Endothelial cell of umbilical vein (primary cell): ENCODE measurements at regions not wholly inside any gene's neighbourhood (a gene's known extent, or its start where the extent isn't known, plus 50 kb on each side); places are given as distances from the start of the nearest gene placed in this dataset.

Source experiments
- BruUV-seq: library from RNA; stranded (reverse); fragments of 400-500 nt; replicated peaks from 2 replicates; lab custom pipeline; 2021; lab: Mats Ljungman, UMichigan
- CTCF ChIA-PET: fragments of 300-600, 350-600 bp; sonication (Branson Sonifier 250); formaldehyde crosslinking; loops from one replicate; lab custom pipeline; 2021; ENCODE audit warnings: antibody characterized with exemption, inconsistent platforms; lab: Charles Lee
- POLR2A ChIA-PET: fragments of 300-600, 350-600 bp; sonication (Branson Sonifier 250); formaldehyde crosslinking; loops from one replicate; lab custom pipeline; 2021; ENCODE audit warnings: antibody characterized with exemption, inconsistent platforms; lab: Charles Lee
- DNase-seq: peaks from one replicate; pipeline ENCODE4 v3.0.0-alpha.2; 2011; ENCODE audit warnings: low read depth, low spot score
- FAIRE-seq: peaks from 2 replicates; lab custom pipeline; 2011; peaks lifted over from hg19 to GRCh38; lab: Jason Lieb, UNC
- H2AFZ ChIP-seq: 2 replicates; pipeline ENCODE4 v1.6.0; 2012; ENCODE audit warnings: low read depth, low read length, control low read depth, inconsistent platforms
- H3K27ac ChIP-seq: 2 replicates; pipeline ENCODE4 v1.5.1; 2011; ENCODE audit warnings: low read depth, mild to moderate bottlenecking, control low read depth, low read length, moderate library complexity; ENCODE audit not compliant: insufficient read depth
- H3K27me3 ChIP-seq, 2 experiments: 2 replicates each; pipeline versions ENCODE4 v1.6.0 to v1.6.1; 2011; ENCODE audit warnings: low read length in 2 of 2, mixed read lengths in 1 of 2; ENCODE audit not compliant: control insufficient read depth in 2 of 2, insufficient read depth in 2 of 2
- H3K36me3 ChIP-seq, 2 experiments: 2 replicates in 1 of 2; 3 replicates in 1 of 2; pipeline ENCODE4 v1.5.1; 2011; ENCODE audit warnings: low read length in 2 of 2, mild to moderate bottlenecking in 1 of 2, moderate library complexity in 1 of 2; ENCODE audit not compliant: control insufficient read depth in 2 of 2, insufficient read depth in 2 of 2; ENCODE audit errors: extremely low read depth in 1 of 2
- H3K4me1 ChIP-seq: 3 replicates; pipeline ENCODE4 v1.5.1; 2011; ENCODE audit warnings: mild to moderate bottlenecking, low read length; ENCODE audit not compliant: control insufficient read depth, insufficient read depth; ENCODE audit errors: extremely low read depth
- H3K4me2 ChIP-seq: 2 replicates; pipeline ENCODE4 v1.6.1; 2011; ENCODE audit warnings: low read length, control low read depth, mixed read lengths; ENCODE audit not compliant: insufficient read depth
- H3K4me3 ChIP-seq, 3 experiments: fragments of 200-600 bp in 1 of 3; sonication (generic), shearing (Covaris generic) in 1 of 3; replicated peaks in 1 of 3; 2 replicates each; pipeline ENCODE4 v1.5.1; 2011 to 2016; ENCODE audit warnings: control low read depth in 3 of 3, low read length in 3 of 3, mild to moderate bottlenecking in 2 of 3, inconsistent platforms in 1 of 3, low read depth in 1 of 3, moderate library complexity in 1 of 3; ENCODE audit not compliant: insufficient read depth in 1 of 3
- H3K79me2 ChIP-seq: 2 replicates; pipeline ENCODE4 v1.6.0; 2012; ENCODE audit warnings: low read length, inconsistent platforms; ENCODE audit not compliant: control insufficient read depth, insufficient read depth
- H3K9ac ChIP-seq: replicated peaks from 2 replicates; pipeline ENCODE3; 2011; ENCODE audit warnings: low read length, control low read depth; ENCODE audit not compliant: insufficient read depth; ENCODE audit errors: extremely low read depth
- H3K9me1 ChIP-seq: replicated peaks from 3 replicates; pipeline ENCODE4 v1.6.0; 2011; ENCODE audit warnings: mild to moderate bottlenecking, low read length; ENCODE audit not compliant: control insufficient read depth, insufficient read depth; ENCODE audit errors: extremely low read depth
- H3K9me3 ChIP-seq: replicated peaks from 2 replicates; pipeline ENCODE4 v1.5.1; 2012; ENCODE audit warnings: low read length, inconsistent platforms; ENCODE audit not compliant: control insufficient read depth, insufficient read depth
- H4K20me1 ChIP-seq: replicated peaks from 2 replicates; pipeline ENCODE3; 2011; ENCODE audit warnings: mild to moderate bottlenecking, low read length; ENCODE audit not compliant: control insufficient read depth, insufficient read depth; ENCODE audit errors: extremely low read depth
- EZH2 ChIP-seq: IDR thresholded peaks from 2 replicates; pipeline ENCODE4 v1.6.1; 2012; ENCODE audit warnings: borderline replicate concordance, low read depth, mild to moderate bottlenecking, moderate library complexity, low read length, inconsistent platforms; ENCODE audit not compliant: severe bottlenecking
- FOS ChIP-seq: IDR thresholded peaks from 2 replicates; pipeline ENCODE4 v1.6.1; 2011; ENCODE audit warnings: mild to moderate bottlenecking, low read length, moderate library complexity, borderline replicate concordance; ENCODE audit not compliant: insufficient read depth
- JUN ChIP-seq: IDR thresholded peaks from 2 replicates; pipeline ENCODE4 v1.6.1; 2011; ENCODE audit warnings: borderline replicate concordance, low read depth; ENCODE audit not compliant: insufficient read length, insufficient read depth
- MYC ChIP-seq: IDR thresholded peaks from one replicate; pipeline ENCODE4 v1.6.1; 2011; ENCODE audit warnings: mild to moderate bottlenecking, low read depth, low read length
- POLR2AphosphoS5 ChIP-seq: IDR thresholded peaks from 2 replicates; pipeline ENCODE4 v1.6.1; 2012; ENCODE audit warnings: low read depth, mild to moderate bottlenecking, control low read depth, low read length, moderate library complexity; ENCODE audit not compliant: insufficient read depth
- dilution Hi-C: fragments of 300-500 bp; cut with MboI; formaldehyde crosslinking; loops from one replicate; pipeline ENCODE4 v1.15.0; 2019; ENCODE audit warnings: low sequenced_read_pairs; ENCODE audit not compliant: extremely low pct_ligation_motif_present
- intact Hi-C: fragments of 100-400 bp; cut with micrococcal nuclease; formaldehyde crosslinking; loops from one replicate; pipeline ENCODE4 v1.10.0; 2022
- TF ChIP-seq, protein P1 (sequence below), 2 donors: IDR thresholded peaks; 1 replicate in 1 of 2; 2 replicates in 1 of 2; pipeline ENCODE4 v1.5.1; 2011; ENCODE audit warnings: low read length in 2 of 2, mild to moderate bottlenecking in 2 of 2, moderate library complexity in 2 of 2, control low read depth in 1 of 2, inconsistent platforms in 1 of 2, low read depth in 1 of 2; ENCODE audit not compliant: insufficient read depth in 1 of 2; ENCODE audit errors: extremely low read depth in 1 of 2
- TF ChIP-seq, protein P2 (sequence below): IDR thresholded peaks from 2 replicates; pipeline ENCODE4 v1.6.1; 2011; ENCODE audit not compliant: insufficient read depth, insufficient read length

DNA sequence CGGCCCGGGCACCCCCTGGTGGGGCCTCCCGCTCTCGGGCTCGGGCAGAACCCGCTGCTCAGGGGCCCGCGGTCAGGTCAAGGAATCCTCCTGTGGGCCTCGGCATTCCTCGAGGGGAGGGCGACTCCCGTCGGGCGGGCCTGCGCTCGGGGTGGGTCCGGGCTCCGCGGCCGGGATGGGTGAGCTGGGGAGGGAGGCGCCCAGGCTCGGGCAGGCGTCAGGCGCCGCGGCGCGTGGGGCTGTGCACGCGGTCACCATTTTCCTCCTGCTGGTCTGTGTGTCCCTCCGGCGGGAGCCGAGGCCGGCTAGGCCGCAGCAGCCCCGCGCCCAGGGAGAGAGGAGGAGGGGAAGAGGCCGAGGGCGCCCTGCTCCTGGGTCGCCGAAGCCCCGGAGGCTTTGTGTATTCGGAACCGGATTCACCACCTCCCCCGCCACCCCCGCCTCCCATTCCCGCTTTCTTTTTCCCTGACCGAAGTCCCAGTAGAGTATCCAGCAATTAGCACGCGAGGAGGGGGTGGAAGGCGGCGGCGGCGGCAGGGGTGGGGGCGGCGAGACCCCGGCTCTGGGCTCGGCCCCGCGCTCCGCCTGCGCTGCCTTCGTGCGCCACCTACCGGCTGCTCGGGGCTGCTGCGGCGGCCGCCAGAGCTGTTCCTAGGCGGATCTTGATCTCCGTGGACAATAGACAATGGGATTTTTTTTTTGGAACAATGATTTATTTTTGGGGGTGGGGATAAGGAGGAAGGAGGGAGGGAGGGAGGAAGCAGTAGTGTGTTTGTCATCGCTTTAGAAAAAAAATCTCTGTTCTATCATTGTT, 99.0 kb upstream of the MAML3 start:
- BruUV-seq: no TSS peak
- ChIA-PET CTCF (interaction anchor here (0.6 to 5.4 kb wide), 44 partner anchors 10 to 649 kb away, joined by 3 to 65 read pairs (median 5); partner anchors contain the start of gene MAML3), POLR2A (interaction anchor here (0.6 to 1.6 kb wide), 5 partner anchors 15 to 240 kb away, joined by 3 to 7 read pairs (median 5); partner anchors contain the start of gene MAML3)
- Histone ChIP-seq H3K9me3 (no peaks in the 10 kb centered on the region), H4K20me1 (no peaks in the 10 kb centered on the region), H3K36me3 (no peaks in the 10 kb centered on the region), H3K4me2 (peak overlapping the region; percentile 23), H3K4me1 (peaks cover 60% of the 10 kb centered on the region), H3K79me2 (no peaks in the 10 kb centered on the region), H3K27ac (peak overlapping the region; percentile 78), H3K27me3 (no peaks in the 10 kb centered on the region), H3K9me1 (no peaks in the 10 kb centered on the region), H2AFZ (peak overlapping the region; percentile 65), H3K9ac (peak overlapping the region; percentile 76), H3K4me3 (peak overlapping the region in 1 of 3 experiments; percentile 37)
- TF ChIP-seq EZH2: no peak
- TF ChIP-seq, protein P1, sequence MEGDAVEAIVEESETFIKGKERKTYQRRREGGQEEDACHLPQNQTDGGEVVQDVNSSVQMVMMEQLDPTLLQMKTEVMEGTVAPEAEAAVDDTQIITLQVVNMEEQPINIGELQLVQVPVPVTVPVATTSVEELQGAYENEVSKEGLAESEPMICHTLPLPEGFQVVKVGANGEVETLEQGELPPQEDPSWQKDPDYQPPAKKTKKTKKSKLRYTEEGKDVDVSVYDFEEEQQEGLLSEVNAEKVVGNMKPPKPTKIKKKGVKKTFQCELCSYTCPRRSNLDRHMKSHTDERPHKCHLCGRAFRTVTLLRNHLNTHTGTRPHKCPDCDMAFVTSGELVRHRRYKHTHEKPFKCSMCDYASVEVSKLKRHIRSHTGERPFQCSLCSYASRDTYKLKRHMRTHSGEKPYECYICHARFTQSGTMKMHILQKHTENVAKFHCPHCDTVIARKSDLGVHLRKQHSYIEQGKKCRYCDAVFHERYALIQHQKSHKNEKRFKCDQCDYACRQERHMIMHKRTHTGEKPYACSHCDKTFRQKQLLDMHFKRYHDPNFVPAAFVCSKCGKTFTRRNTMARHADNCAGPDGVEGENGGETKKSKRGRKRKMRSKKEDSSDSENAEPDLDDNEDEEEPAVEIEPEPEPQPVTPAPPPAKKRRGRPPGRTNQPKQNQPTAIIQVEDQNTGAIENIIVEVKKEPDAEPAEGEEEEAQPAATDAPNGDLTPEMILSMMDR (IDR thresholded peaks at IDR 0.05; ENCODE audit: extremely low read depth in 1 of 2, insufficient read depth in 1 of 2, low read depth in 1 of 2, low read length in 2 of 2): peak; percentile 83 to 91
- peak; percentile 45 for TF ChIP-seq FOS
- TF ChIP-seq POLR2AphosphoS5: peak; percentile 75
- no peak for TF ChIP-seq MYC
- TF ChIP-seq JUN: peak; percentile 54
- TF ChIP-seq, protein P2, sequence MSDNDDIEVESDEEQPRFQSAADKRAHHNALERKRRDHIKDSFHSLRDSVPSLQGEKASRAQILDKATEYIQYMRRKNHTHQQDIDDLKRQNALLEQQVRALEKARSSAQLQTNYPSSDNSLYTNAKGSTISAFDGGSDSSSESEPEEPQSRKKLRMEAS: peak; percentile 56
- peak; percentile 93 for DNase-seq
- FAIRE-seq: peak; percentile 78
- dilution Hi-C loops (no loop called here), intact Hi-C loops (loop anchor here (1.0 to 5.0 kb wide), 14 partner anchors 10 to 596 kb away; no protein-coding TSS in a partner anchor)
